Neural progenitor cell (in vitro differentiated cells): ENCODE measurements at regions not wholly inside any gene's neighbourhood (a gene's known extent, or its start where the extent isn't known, plus 50 kb on each side); places are given as distances from the start of the nearest gene placed in this dataset.

Experiments
- DNase-seq: peaks from one replicate; pipeline ENCODE4 v3.0.0-alpha.2; 2016; ENCODE audit warnings: low spot score
- H2AFZ ChIP-seq: fragments of 200-600 bp; sonication (generic); replicated peaks from 2 replicates; pipeline ENCODE4 v1.6.1; 2016; ENCODE audit warnings: antibody characterized with exemption
- H3F3A ChIP-seq: fragments of 200-600 bp; sonication (generic); 2 replicates; pipeline ENCODE4 v1.6.1; 2016; ENCODE audit warnings: antibody characterized with exemption, low read depth
- H3K27ac ChIP-seq: fragments of 200-600 bp; sonication (generic); 2 replicates; pipeline ENCODE4 v1.5.1; 2016; ENCODE audit warnings: mild to moderate bottlenecking
- H3K27me3 ChIP-seq: fragments of 200-600 bp; sonication (generic); 2 replicates; pipeline ENCODE4 v1.6.1; 2016; ENCODE audit warnings: mild to moderate bottlenecking, moderate library complexity
- H3K36me3 ChIP-seq: fragments of 200-600 bp; sonication (generic); 2 replicates; pipeline ENCODE4 v1.5.1; 2016
- H3K4me1 ChIP-seq: fragments of 200-600 bp; sonication (generic); 2 replicates; pipeline ENCODE4 v1.6.1; 2016; ENCODE audit warnings: mixed run types
- H3K4me2 ChIP-seq: fragments of 200-600 bp; sonication (generic); 2 replicates; pipeline ENCODE4 v1.6.1; 2016
- H3K4me3 ChIP-seq: fragments of 200-600 bp; sonication (generic); 2 replicates; pipeline ENCODE4 v1.5.1; 2016
- H3K79me2 ChIP-seq: fragments of 200-600 bp; sonication (generic); 2 replicates; pipeline ENCODE4 v1.6.1; 2016; ENCODE audit warnings: low read depth
- H3K9ac ChIP-seq: fragments of 200-600 bp; sonication (generic); 2 replicates; pipeline ENCODE4 v1.6.1; 2016
- H3K9me3 ChIP-seq: fragments of 200-600 bp; sonication (generic); 2 replicates; pipeline ENCODE4 v1.5.1; 2016; ENCODE audit warnings: low read depth
- H4K20me1 ChIP-seq: fragments of 200-600 bp; sonication (generic); 2 replicates; pipeline ENCODE4 v1.6.1; 2016; ENCODE audit warnings: low read depth
- H3K27ac Mint-ChIP-seq: 3 replicates; pipeline ENCODE4 v1.8.0; 2021; ENCODE audit warnings: mixed read lengths
- H3K27me3 Mint-ChIP-seq: 2 replicates; pipeline ENCODE4 v1.8.0; 2022; ENCODE audit warnings: low read depth, mild to moderate bottlenecking, inconsistent platforms, moderate library complexity, mixed read lengths; ENCODE audit not compliant: insufficient read depth
- H3K36me3 Mint-ChIP-seq: 3 replicates; pipeline ENCODE4 v1.8.0; 2021; ENCODE audit warnings: mixed read lengths
- H3K4me1 Mint-ChIP-seq: 3 replicates; pipeline ENCODE4 v1.8.0; 2021; ENCODE audit warnings: mixed read lengths
- H3K4me3 Mint-ChIP-seq: 3 replicates; pipeline ENCODE4 v1.8.0; 2021; ENCODE audit warnings: mild to moderate bottlenecking, moderate library complexity, mixed read lengths
- H3K9me3 Mint-ChIP-seq: 3 replicates; pipeline ENCODE4 v1.8.0; 2020; ENCODE audit warnings: mixed read lengths
- EZH2 ChIP-seq: fragments of 200-600 bp; sonication (generic); IDR thresholded peaks from 2 replicates; pipeline ENCODE4 v1.6.1; 2017; ENCODE audit warnings: antibody characterized with exemption, mild to moderate bottlenecking, moderate library complexity
- EZH2phosphoT487 ChIP-seq: fragments of 200-600 bp; sonication (generic); IDR thresholded peaks from 2 replicates; pipeline ENCODE4 v1.6.1; 2017; ENCODE audit warnings: antibody characterized with exemption
- TF ChIP-seq, protein P1 (sequence below): fragments of 200-600 bp; sonication (generic); IDR thresholded peaks from 2 replicates; pipeline ENCODE4 v1.5.1; 2017; ENCODE audit warnings: antibody characterized with exemption, mild to moderate bottlenecking

DNA sequence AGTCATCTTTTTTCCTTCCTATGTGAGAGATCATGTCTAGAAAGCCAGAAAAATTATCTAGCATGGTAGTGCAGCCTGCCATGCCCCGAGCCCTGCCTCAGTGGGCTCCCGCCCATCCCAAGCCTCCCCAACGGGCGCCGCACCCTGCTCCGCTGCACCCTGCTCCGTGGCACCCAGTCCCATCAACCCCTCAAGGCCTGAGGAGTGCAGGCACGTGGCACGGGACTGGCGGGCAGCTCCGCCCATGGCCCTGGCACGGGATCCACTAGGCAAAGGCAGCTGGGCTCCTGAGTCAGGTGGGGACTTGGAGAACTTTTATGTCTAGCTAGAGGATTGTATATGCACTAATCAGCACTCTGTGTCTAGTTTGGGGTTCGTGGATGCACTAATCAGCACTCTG, 83.4 kb upstream of the COL3A1 start:
- H3K27me3 Mint-ChIP-seq: no peaks in the 10 kb centered on the region
- no peak for DNase-seq
- Histone ChIP-seq H2AFZ (no peak overlapping the region), H3K79me2 (no peaks in the 10 kb centered on the region), H3K4me2 (no peak overlapping the region), H3K4me1 (no peaks in the 10 kb centered on the region), H3K27ac (no peak overlapping the region), H3K9me3 (no peaks in the 10 kb centered on the region), H3K9ac (no peak overlapping the region), H3K4me3 (no peak overlapping the region), H3K27me3 (no peaks in the 10 kb centered on the region), H4K20me1 (no peaks in the 10 kb centered on the region), H3K36me3 (no peaks in the 10 kb centered on the region), H3F3A (no peaks in the 10 kb centered on the region)
- H3K9me3 Mint-ChIP-seq: no peaks in the 10 kb centered on the region
- H3K4me1 Mint-ChIP-seq: no peaks in the 10 kb centered on the region
- no peaks in the 10 kb centered on the region for H3K36me3 Mint-ChIP-seq
- H3K27ac Mint-ChIP-seq: no peak overlapping the region
- TF ChIP-seq, protein P1, sequence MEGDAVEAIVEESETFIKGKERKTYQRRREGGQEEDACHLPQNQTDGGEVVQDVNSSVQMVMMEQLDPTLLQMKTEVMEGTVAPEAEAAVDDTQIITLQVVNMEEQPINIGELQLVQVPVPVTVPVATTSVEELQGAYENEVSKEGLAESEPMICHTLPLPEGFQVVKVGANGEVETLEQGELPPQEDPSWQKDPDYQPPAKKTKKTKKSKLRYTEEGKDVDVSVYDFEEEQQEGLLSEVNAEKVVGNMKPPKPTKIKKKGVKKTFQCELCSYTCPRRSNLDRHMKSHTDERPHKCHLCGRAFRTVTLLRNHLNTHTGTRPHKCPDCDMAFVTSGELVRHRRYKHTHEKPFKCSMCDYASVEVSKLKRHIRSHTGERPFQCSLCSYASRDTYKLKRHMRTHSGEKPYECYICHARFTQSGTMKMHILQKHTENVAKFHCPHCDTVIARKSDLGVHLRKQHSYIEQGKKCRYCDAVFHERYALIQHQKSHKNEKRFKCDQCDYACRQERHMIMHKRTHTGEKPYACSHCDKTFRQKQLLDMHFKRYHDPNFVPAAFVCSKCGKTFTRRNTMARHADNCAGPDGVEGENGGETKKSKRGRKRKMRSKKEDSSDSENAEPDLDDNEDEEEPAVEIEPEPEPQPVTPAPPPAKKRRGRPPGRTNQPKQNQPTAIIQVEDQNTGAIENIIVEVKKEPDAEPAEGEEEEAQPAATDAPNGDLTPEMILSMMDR: no peak
- no peak for TF ChIP-seq EZH2
- H3K4me3 Mint-ChIP-seq: no peak overlapping the region

DNA sequence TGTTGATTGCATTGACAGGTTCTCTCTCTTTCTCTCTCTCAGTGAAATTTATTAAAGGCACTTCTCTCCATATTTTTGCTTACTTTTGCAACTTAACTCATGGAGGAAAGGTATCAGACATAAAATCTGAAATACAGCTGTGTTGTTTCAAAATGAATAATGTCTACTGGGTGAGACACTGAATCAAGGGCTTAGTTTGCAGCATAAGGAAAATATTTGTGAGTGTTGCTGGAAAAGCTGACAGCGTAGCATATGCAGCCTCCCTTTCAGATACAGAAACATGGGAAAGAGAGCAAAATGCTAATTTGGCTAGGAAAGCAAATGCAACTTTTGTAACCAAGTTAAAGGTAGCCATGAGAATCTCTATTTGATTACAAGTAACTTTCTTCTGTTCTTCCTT, 81.5 kb upstream of the COL3A1 start:
- DNase-seq: no peak
- H3K27ac ChIP-seq: no peak overlapping the region
- H4K20me1 ChIP-seq: no peaks in the 10 kb centered on the region
- no peaks in the 10 kb centered on the region for H3K4me1 ChIP-seq
- Mint-ChIP-seq H3K4me3 (no peak overlapping the region), H3K4me1 (no peaks in the 10 kb centered on the region), H3K36me3 (no peaks in the 10 kb centered on the region), H3K9me3 (no peaks in the 10 kb centered on the region), H3K27ac (no peak overlapping the region), H3K27me3 (no peaks in the 10 kb centered on the region)
- no peak overlapping the region for H2AFZ ChIP-seq
- H3K4me2 ChIP-seq: no peak overlapping the region
- no peaks in the 10 kb centered on the region for H3K36me3 ChIP-seq
- no peaks in the 10 kb centered on the region for H3K79me2 ChIP-seq
- TF ChIP-seq EZH2: no peak
- TF ChIP-seq EZH2phosphoT487: no peak
- TF ChIP-seq, protein P1: no peak
- no peaks in the 10 kb centered on the region for H3F3A ChIP-seq
- H3K9me3 ChIP-seq: no peaks in the 10 kb centered on the region
- no peak overlapping the region for H3K9ac ChIP-seq
- no peak overlapping the region for H3K4me3 ChIP-seq
- no peaks in the 10 kb centered on the region for H3K27me3 ChIP-seq

DNA sequence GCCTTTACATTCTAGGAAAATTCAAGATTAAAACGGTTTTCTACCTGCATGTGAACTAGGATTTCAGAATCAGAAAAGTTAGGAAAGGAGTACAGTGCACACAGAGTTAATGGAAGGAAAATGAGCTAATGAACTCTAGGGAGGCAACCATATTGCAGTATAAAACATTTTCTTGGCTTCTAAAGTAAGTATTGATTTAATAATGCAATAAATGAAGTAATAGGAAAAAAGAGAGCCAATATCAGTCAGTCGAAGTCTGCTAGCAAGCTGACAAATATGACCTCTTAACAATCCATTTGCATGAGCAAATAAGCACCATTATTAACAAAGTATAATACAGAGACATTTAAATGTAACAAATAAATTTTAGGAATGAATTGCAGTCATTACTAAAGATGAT, 80.2 kb upstream of the COL3A1 start:
- no peak for DNase-seq
- H3K27me3 ChIP-seq: no peaks in the 10 kb centered on the region
- no peaks in the 10 kb centered on the region for H3K36me3 ChIP-seq
- H3K79me2 ChIP-seq: no peaks in the 10 kb centered on the region
- H3K4me3 ChIP-seq: no peak overlapping the region
- no peaks in the 10 kb centered on the region for H3F3A ChIP-seq
- H3K36me3 Mint-ChIP-seq: no peaks in the 10 kb centered on the region
- no peaks in the 10 kb centered on the region for H3K9me3 ChIP-seq
- H3K4me1 ChIP-seq: no peaks in the 10 kb centered on the region
- no peak overlapping the region for H3K9ac ChIP-seq
- H3K27ac Mint-ChIP-seq: no peak overlapping the region
- no peak overlapping the region for H3K4me3 Mint-ChIP-seq
- H3K4me1 Mint-ChIP-seq: no peaks in the 10 kb centered on the region
- H3K9me3 Mint-ChIP-seq: no peaks in the 10 kb centered on the region
- no peak overlapping the region for H2AFZ ChIP-seq
- no peak overlapping the region for H3K4me2 ChIP-seq
- no peaks in the 10 kb centered on the region for H3K27me3 Mint-ChIP-seq
- no peaks in the 10 kb centered on the region for H4K20me1 ChIP-seq
- TF ChIP-seq, protein P1: no peak
- no peak for TF ChIP-seq EZH2
- TF ChIP-seq EZH2phosphoT487: no peak
- H3K27ac ChIP-seq: no peak overlapping the region

DNA sequence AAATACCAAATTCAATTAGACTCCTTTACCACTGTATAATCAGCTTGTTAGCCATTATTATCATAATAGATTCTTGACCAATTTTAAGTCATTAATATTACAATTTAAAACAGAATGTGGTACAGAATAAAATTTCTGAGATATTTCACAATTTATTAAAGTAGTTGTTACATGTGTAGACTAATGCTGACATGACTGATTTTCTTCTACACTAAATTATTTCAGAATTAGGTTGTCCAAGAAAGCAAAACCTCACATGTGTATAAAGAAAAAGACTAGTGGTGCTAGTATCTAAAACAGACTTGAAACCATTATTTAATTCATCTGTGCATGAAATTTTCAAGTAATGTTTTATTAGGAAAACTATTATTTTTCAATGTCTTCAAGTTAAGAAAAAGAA, 79.2 kb upstream of the COL3A1 start:
- Histone ChIP-seq H3K27me3 (no peaks in the 10 kb centered on the region), H3K4me1 (no peaks in the 10 kb centered on the region), H3K9ac (no peak overlapping the region), H3F3A (no peaks in the 10 kb centered on the region), H3K79me2 (no peaks in the 10 kb centered on the region), H3K4me3 (no peak overlapping the region), H3K9me3 (no peaks in the 10 kb centered on the region), H3K27ac (no peak overlapping the region), H3K4me2 (no peak overlapping the region), H2AFZ (no peak overlapping the region), H3K36me3 (no peaks in the 10 kb centered on the region), H4K20me1 (no peaks in the 10 kb centered on the region)
- Mint-ChIP-seq H3K27me3 (no peaks in the 10 kb centered on the region), H3K36me3 (no peaks in the 10 kb centered on the region), H3K9me3 (no peaks in the 10 kb centered on the region), H3K27ac (no peak overlapping the region), H3K4me3 (no peak overlapping the region), H3K4me1 (no peaks in the 10 kb centered on the region)
- no peak for DNase-seq
- TF ChIP-seq, protein P1: no peak
- no peak for TF ChIP-seq EZH2phosphoT487
- TF ChIP-seq EZH2: no peak
